HS-5 (cell line): ENCODE measurements at regions not wholly inside any gene's neighbourhood (a gene's known extent, or its start where the extent isn't known, plus 50 kb on each side); places are given as distances from the start of the nearest gene placed in this dataset.
A peak's percentile ranks its signal among the peaks of the same experiment; 100 is the strongest.

Experiments
- DNase-seq: peaks from one replicate; pipeline ENCODE4 v3.0.0-alpha.2; 2012; ENCODE audit warnings: low read depth

- DNase-seq = no peak
Observed at GRCh38 chr5:10073441-10074104, 176.1 kb downstream of the ATPSCKMT start.

- no peak for DNase-seq
Observed at GRCh38 chr5:10069637-10070313, 179.9 kb downstream of the ATPSCKMT start.

- DNase-seq = no peak
Observed at GRCh38 chr5:10065428-10066000, 184.2 kb downstream of the ATPSCKMT start.

- no peak for DNase-seq
Observed at GRCh38 chr5:10064546-10065195, 185.0 kb downstream of the ATPSCKMT start.

- DNase-seq = no peak
Observed at GRCh38 chr5:10063997-10064396, 185.7 kb downstream of the ATPSCKMT start.

- no peak for DNase-seq
Observed at GRCh38 chr5:10059980-10060379, 189.7 kb downstream of the ATPSCKMT start.

- no peak for DNase-seq
Observed at GRCh38 chr5:10059556-10059955, 190.1 kb downstream of the ATPSCKMT start.

- no peak for DNase-seq
Observed at GRCh38 chr5:10057356-10057755, 192.3 kb downstream of the ATPSCKMT start.

GRCh38 chr5:10056228-10056760, 193.4 kb downstream of the ATPSCKMT start:
- no peak for DNase-seq

- no peak for DNase-seq
Observed at GRCh38 chr5:10049858-10050455, 199.7 kb downstream of the ATPSCKMT start.

- DNase-seq = no peak
Observed at GRCh38 chr5:10046676-10047075, 203.0 kb downstream of the ATPSCKMT start.

GRCh38 chr5:10045376-10045775, 204.3 kb downstream of the ATPSCKMT start:
- DNase-seq = no peak

- DNase-seq = peak; percentile 90
Observed at GRCh38 chr5:10036136-10036815, 213.4 kb downstream of the ATPSCKMT start.

GRCh38 chr5:10034001-10034400, 215.7 kb downstream of the ATPSCKMT start:
- DNase-seq = no peak

- DNase-seq = no peak
Observed at GRCh38 chr5:10031817-10032216, 217.9 kb downstream of the ATPSCKMT start.

- DNase-seq = no peak
Observed at GRCh38 chr5:10030219-10030831, 219.4 kb downstream of the ATPSCKMT start.

- no peak for DNase-seq
Observed at GRCh38 chr5:10023494-10023893, 226.2 kb downstream of the ATPSCKMT start.

GRCh38 chr5:10021248-10021647, 228.4 kb downstream of the ATPSCKMT start:
- DNase-seq = no peak

- DNase-seq = no peak
Observed at GRCh38 chr5:10019236-10019635, 230.5 kb downstream of the ATPSCKMT start.

GRCh38 chr5:10018201-10019069, 231.3 kb downstream of the ATPSCKMT start:
- peak; percentile 82 for DNase-seq
